Neural cell (in vitro differentiated cells): ENCODE measurements at regions not wholly inside any gene's neighbourhood (a gene's known extent, or its start where the extent isn't known, plus 50 kb on each side); places are given as distances from the start of the nearest gene placed in this dataset.

Experiments used
- EZH2 ChIP-seq: fragments of 200-600, 300-800 bp; shearing (Covaris generic), sonication (generic); IDR thresholded peaks from 2 replicates; pipeline ENCODE4 v1.6.1; 2014; ENCODE audit warnings: antibody characterized with exemption, low read length, borderline replicate concordance, mild to moderate bottlenecking; ENCODE audit not compliant: insufficient read depth, poor library complexity, severe bottlenecking
- TF ChIP-seq, protein P1 (sequence below): fragments of 450-650 bp; IDR thresholded peaks from 2 replicates; pipeline ENCODE4 v1.5.1; 2014; ENCODE audit warnings: antibody characterized with exemption, mild to moderate bottlenecking, moderate library complexity; ENCODE audit not compliant: poor library complexity, severe bottlenecking
- TF ChIP-seq, protein P2 (sequence below): IDR thresholded peaks from 2 replicates; pipeline ENCODE4 v1.6.1; 2012; ENCODE audit warnings: borderline replicate concordance

DNA sequence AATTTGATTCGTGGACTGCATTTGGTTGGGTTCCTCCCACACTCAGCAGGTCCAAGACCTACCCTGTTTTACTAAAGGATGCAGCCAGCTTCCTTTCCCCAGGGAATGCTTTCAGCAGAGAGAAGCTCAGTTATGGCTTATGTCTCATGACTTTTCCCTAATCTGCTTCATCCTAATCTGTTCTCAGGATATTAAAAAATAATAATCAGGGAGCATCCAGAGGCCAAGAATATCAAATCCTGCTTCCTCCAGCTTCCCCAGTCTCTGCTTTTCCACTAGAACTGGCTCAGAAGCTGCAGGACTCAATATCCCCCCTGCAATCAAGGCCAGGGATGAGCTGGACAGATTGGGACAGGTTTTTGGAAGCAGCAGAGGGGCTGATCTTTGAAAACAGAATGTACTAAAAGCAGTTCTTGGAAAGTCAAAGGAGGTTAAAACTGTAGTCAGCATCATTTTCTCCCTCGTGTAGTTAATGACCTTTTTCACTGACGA is 326.9 kb upstream of the TNP1 start:
- TF ChIP-seq, protein P1, sequence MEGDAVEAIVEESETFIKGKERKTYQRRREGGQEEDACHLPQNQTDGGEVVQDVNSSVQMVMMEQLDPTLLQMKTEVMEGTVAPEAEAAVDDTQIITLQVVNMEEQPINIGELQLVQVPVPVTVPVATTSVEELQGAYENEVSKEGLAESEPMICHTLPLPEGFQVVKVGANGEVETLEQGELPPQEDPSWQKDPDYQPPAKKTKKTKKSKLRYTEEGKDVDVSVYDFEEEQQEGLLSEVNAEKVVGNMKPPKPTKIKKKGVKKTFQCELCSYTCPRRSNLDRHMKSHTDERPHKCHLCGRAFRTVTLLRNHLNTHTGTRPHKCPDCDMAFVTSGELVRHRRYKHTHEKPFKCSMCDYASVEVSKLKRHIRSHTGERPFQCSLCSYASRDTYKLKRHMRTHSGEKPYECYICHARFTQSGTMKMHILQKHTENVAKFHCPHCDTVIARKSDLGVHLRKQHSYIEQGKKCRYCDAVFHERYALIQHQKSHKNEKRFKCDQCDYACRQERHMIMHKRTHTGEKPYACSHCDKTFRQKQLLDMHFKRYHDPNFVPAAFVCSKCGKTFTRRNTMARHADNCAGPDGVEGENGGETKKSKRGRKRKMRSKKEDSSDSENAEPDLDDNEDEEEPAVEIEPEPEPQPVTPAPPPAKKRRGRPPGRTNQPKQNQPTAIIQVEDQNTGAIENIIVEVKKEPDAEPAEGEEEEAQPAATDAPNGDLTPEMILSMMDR = no peak
- TF ChIP-seq, protein P2, sequence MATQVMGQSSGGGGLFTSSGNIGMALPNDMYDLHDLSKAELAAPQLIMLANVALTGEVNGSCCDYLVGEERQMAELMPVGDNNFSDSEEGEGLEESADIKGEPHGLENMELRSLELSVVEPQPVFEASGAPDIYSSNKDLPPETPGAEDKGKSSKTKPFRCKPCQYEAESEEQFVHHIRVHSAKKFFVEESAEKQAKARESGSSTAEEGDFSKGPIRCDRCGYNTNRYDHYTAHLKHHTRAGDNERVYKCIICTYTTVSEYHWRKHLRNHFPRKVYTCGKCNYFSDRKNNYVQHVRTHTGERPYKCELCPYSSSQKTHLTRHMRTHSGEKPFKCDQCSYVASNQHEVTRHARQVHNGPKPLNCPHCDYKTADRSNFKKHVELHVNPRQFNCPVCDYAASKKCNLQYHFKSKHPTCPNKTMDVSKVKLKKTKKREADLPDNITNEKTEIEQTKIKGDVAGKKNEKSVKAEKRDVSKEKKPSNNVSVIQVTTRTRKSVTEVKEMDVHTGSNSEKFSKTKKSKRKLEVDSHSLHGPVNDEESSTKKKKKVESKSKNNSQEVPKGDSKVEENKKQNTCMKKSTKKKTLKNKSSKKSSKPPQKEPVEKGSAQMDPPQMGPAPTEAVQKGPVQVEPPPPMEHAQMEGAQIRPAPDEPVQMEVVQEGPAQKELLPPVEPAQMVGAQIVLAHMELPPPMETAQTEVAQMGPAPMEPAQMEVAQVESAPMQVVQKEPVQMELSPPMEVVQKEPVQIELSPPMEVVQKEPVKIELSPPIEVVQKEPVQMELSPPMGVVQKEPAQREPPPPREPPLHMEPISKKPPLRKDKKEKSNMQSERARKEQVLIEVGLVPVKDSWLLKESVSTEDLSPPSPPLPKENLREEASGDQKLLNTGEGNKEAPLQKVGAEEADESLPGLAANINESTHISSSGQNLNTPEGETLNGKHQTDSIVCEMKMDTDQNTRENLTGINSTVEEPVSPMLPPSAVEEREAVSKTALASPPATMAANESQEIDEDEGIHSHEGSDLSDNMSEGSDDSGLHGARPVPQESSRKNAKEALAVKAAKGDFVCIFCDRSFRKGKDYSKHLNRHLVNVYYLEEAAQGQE = no peak
- no peak for TF ChIP-seq EZH2
